Neural cell (in vitro differentiated cells): ENCODE measurements at regions not wholly inside any gene's neighbourhood (a gene's known extent, or its start where the extent isn't known, plus 50 kb on each side); places are given as distances from the start of the nearest gene placed in this dataset.

Experiments used
- H2AFZ ChIP-seq: fragments of 200-600, 300-800 bp; sonication (generic), shearing (Covaris generic); 2 replicates; pipeline ENCODE4 v1.6.0; 2014; ENCODE audit warnings: low read depth, mild to moderate bottlenecking, antibody characterized with exemption, low read length, moderate library complexity
- H3F3A ChIP-seq: fragments of 200-600 bp; shearing (Covaris generic); 2 replicates; pipeline ENCODE4 v1.6.1; 2016; ENCODE audit warnings: mild to moderate bottlenecking, moderate library complexity, mixed read lengths, antibody characterized with exemption, low read length; ENCODE audit not compliant: insufficient read depth, poor library complexity, severe bottlenecking
- H3K27ac ChIP-seq: fragments of 200-600, 300-800 bp; sonication (generic), shearing (Covaris generic); 2 replicates; pipeline ENCODE4 v1.5.1; 2014; ENCODE audit warnings: mild to moderate bottlenecking, low read length, moderate library complexity
- H3K27me3 ChIP-seq: fragments of 300-800, 200-600 bp; sonication (generic), shearing (Covaris generic); 2 replicates; pipeline ENCODE4 v1.6.0; 2014; ENCODE audit warnings: mild to moderate bottlenecking, low read depth, low read length, moderate library complexity; ENCODE audit not compliant: insufficient read depth
- H3K36me3 ChIP-seq: fragments of 300-800, 200-600 bp; sonication (generic), shearing (Covaris generic); 2 replicates; pipeline ENCODE4 v1.5.1; 2014; ENCODE audit warnings: mild to moderate bottlenecking, antibody characterized with exemption, low read length, moderate library complexity; ENCODE audit not compliant: insufficient read depth
- H3K4me2 ChIP-seq: fragments of 300-800, 200-600 bp; sonication (generic), shearing (Covaris generic); 2 replicates; pipeline ENCODE4 v1.6.0; 2014; ENCODE audit warnings: mild to moderate bottlenecking, low read length
- H3K4me3 ChIP-seq: fragments of 300-800, 200-600 bp; sonication (generic), shearing (Covaris generic); 2 replicates; pipeline ENCODE4 v1.5.1; 2014; ENCODE audit warnings: mild to moderate bottlenecking, low read length, moderate library complexity
- H3K79me2 ChIP-seq: fragments of 200-600 bp; shearing (Covaris generic); replicated peaks from 2 replicates; pipeline ENCODE4 v1.6.0; 2014; ENCODE audit warnings: mild to moderate bottlenecking, low read length, moderate library complexity; ENCODE audit not compliant: insufficient read depth
- H3K9ac ChIP-seq: fragments of 300-800, 200-600 bp; sonication (generic), shearing (Covaris generic); 2 replicates; pipeline ENCODE4 v1.6.1; 2016; ENCODE audit warnings: mild to moderate bottlenecking, low read length, mixed read lengths
- H3K9me2 ChIP-seq: fragments of 200-600 bp; shearing (Covaris generic); 2 replicates; pipeline ENCODE4 v1.6.1; 2016; ENCODE audit warnings: mild to moderate bottlenecking, low read length, mixed read lengths; ENCODE audit not compliant: insufficient read depth
- H3K9me3 ChIP-seq: fragments of 200-600, 300-800 bp; sonication (generic), shearing (Covaris generic); 2 replicates; pipeline ENCODE4 v1.6.1; 2016; ENCODE audit warnings: mild to moderate bottlenecking, mixed run types, low read length, moderate library complexity, mixed read lengths
- H4K20me1 ChIP-seq: fragments of 200-600 bp; shearing (Covaris generic); 2 replicates; pipeline ENCODE4 v1.6.1; 2016; ENCODE audit warnings: mild to moderate bottlenecking, mixed run types; ENCODE audit not compliant: insufficient read depth
- EP300 ChIP-seq: fragments of 450-650 bp; conservative IDR thresholded peaks from 2 replicates; pipeline ENCODE4 v1.6.1; 2014; ENCODE audit warnings: antibody characterized with exemption, mild to moderate bottlenecking, moderate library complexity; ENCODE audit not compliant: poor library complexity, severe bottlenecking
- EZH2 ChIP-seq: fragments of 200-600, 300-800 bp; shearing (Covaris generic), sonication (generic); IDR thresholded peaks from 2 replicates; pipeline ENCODE4 v1.6.1; 2014; ENCODE audit warnings: antibody characterized with exemption, low read length, borderline replicate concordance, mild to moderate bottlenecking; ENCODE audit not compliant: insufficient read depth, poor library complexity, severe bottlenecking
- MXI1 ChIP-seq: fragments of 450-650 bp; conservative IDR thresholded peaks from 2 replicates; pipeline ENCODE4 v1.6.1; 2014; ENCODE audit warnings: antibody characterized with exemption, mild to moderate bottlenecking; ENCODE audit not compliant: poor library complexity, severe bottlenecking
- POLR2AphosphoS5 ChIP-seq: IDR thresholded peaks from 2 replicates; pipeline ENCODE4 v1.6.1; 2012
- RAD21 ChIP-seq: fragments of 450-650 bp; conservative IDR thresholded peaks from 2 replicates; pipeline ENCODE4 v1.6.1; 2014; ENCODE audit warnings: antibody characterized with exemption, mild to moderate bottlenecking, moderate library complexity
- REST ChIP-seq: IDR thresholded peaks from 2 replicates; pipeline ENCODE4 v1.6.1; 2012; ENCODE audit warnings: borderline replicate concordance
- SMC3 ChIP-seq: fragments of 450-650 bp; conservative IDR thresholded peaks from 2 replicates; pipeline ENCODE4 v1.6.1; 2014; ENCODE audit warnings: antibody characterized with exemption, mild to moderate bottlenecking, moderate library complexity; ENCODE audit not compliant: poor library complexity
- TAF1 ChIP-seq: IDR thresholded peaks from 2 replicates; pipeline ENCODE4 v1.6.1; 2012; ENCODE audit warnings: low read depth
- TF ChIP-seq, protein P1 (sequence below): fragments of 450-650 bp; IDR thresholded peaks from 2 replicates; pipeline ENCODE4 v1.5.1; 2014; ENCODE audit warnings: antibody characterized with exemption, mild to moderate bottlenecking, moderate library complexity; ENCODE audit not compliant: poor library complexity, severe bottlenecking

DNA sequence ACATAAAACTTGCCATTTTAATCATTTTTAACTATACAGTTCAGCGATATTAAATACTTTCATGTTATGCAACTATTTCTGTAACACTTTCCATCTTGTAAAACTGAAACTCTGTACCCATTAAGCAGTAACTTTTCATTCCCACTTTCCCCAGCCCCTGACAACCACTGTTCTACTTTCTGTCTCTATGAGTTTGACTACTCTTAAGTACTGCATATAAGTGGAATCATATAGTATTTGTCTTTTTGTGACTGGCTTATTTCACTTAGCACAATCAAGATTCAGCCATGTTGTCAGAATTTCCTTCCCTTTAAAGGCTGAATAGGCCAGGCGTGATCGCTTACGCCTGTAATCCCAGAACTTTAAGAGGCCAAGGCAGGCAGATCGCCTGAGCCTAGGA lies 56.2 kb downstream of the ARHGAP35 start:
- TF ChIP-seq SMC3 (no peak), EZH2 (no peak), EP300 (no peak), POLR2AphosphoS5 (no peak), MXI1 (no peak), TAF1 (no peak), RAD21 (no peak), REST (no peak)
- TF ChIP-seq, protein P1, sequence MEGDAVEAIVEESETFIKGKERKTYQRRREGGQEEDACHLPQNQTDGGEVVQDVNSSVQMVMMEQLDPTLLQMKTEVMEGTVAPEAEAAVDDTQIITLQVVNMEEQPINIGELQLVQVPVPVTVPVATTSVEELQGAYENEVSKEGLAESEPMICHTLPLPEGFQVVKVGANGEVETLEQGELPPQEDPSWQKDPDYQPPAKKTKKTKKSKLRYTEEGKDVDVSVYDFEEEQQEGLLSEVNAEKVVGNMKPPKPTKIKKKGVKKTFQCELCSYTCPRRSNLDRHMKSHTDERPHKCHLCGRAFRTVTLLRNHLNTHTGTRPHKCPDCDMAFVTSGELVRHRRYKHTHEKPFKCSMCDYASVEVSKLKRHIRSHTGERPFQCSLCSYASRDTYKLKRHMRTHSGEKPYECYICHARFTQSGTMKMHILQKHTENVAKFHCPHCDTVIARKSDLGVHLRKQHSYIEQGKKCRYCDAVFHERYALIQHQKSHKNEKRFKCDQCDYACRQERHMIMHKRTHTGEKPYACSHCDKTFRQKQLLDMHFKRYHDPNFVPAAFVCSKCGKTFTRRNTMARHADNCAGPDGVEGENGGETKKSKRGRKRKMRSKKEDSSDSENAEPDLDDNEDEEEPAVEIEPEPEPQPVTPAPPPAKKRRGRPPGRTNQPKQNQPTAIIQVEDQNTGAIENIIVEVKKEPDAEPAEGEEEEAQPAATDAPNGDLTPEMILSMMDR: no peak
- Histone ChIP-seq H3K4me3 (no peak overlapping the region), H3K9me2 (no peaks in the 10 kb centered on the region), H3K27ac (no peak overlapping the region), H3K9ac (no peak overlapping the region), H3K36me3 (peaks cover 14% of the 10 kb centered on the region), H2AFZ (no peak overlapping the region), H3K27me3 (no peaks in the 10 kb centered on the region), H4K20me1 (peaks cover 9% of the 10 kb centered on the region), H3F3A (no peaks in the 10 kb centered on the region), H3K9me3 (no peaks in the 10 kb centered on the region), H3K4me2 (no peak overlapping the region), H3K79me2 (peaks cover 65% of the 10 kb centered on the region)

DNA sequence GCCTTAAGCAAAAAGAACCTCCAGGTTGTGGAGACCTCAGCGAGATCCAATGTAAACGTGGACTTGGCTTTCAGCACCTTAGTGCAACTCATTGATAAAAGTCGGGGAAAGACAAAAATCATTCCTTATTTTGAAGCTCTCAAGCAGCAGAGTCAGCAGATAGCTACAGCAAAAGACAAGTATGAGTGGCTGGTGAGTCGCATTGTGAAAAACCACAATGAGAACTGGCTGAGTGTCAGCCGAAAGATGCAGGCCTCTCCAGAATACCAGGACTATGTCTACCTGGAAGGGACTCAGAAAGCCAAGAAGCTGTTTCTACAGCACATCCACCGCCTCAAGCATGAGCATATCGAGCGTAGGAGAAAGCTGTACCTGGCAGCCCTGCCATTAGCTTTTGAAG lies 58.5 kb downstream of the ARHGAP35 start:
- Histone ChIP-seq H3K27ac (no peak overlapping the region), H3K9ac (no peak overlapping the region), H3K9me2 (no peaks in the 10 kb centered on the region), H4K20me1 (peaks cover 6% of the 10 kb centered on the region), H2AFZ (no peak overlapping the region), H3K4me2 (no peak overlapping the region), H3K36me3 (peaks cover 22% of the 10 kb centered on the region), H3K27me3 (no peaks in the 10 kb centered on the region), H3K79me2 (peaks cover 65% of the 10 kb centered on the region), H3F3A (no peaks in the 10 kb centered on the region), H3K9me3 (no peaks in the 10 kb centered on the region), H3K4me3 (no peak overlapping the region)
- TF ChIP-seq REST: no peak
- no peak for TF ChIP-seq SMC3
- TF ChIP-seq RAD21: no peak
- no peak for TF ChIP-seq POLR2AphosphoS5
- no peak for TF ChIP-seq MXI1
- TF ChIP-seq EP300: no peak
- TF ChIP-seq, protein P1: no peak
- no peak for TF ChIP-seq EZH2
- no peak for TF ChIP-seq TAF1
